ENCODE measurements at regions not wholly inside any gene's neighbourhood (a gene's known extent, or its start where the extent isn't known, plus 50 kb on each side); places are given as distances from the start of the nearest gene placed in this dataset.

DNA sequence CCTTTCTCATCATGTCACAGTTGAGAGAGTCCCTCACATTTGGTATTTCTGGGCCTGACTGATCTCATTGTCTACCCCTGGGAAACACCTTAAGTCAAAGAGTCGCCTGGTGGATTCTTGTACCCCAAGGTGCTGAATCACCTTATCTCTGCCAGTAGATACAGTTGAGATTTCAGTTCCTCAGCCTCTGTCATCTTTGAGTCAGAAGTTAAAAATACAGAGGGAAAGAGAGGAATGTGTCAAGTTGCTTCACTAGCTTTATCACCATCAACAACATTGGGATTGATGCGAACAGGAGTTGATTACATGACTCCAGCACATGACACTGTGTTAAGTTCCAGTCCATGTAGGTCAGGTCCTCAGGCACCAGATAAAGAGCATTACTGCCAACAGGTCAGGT lies 513.0 kb downstream of the NUF2 start:
- Histone ChIP-seq H3K4me3 (ENCODE audit: low read length) (no peak overlapping the region), H3K9me3 (ENCODE audit: low read length) (no peaks in the 10 kb centered on the region), H4K20me1 (ENCODE audit: insufficient read depth) (no peaks in the 10 kb centered on the region), H3K36me3 (ENCODE audit: insufficient read depth, low read length) (no peaks in the 10 kb centered on the region), H3K79me2 (replicated peaks; ENCODE audit: insufficient read depth, low read length) (no peaks in the 10 kb centered on the region), H3K9ac (ENCODE audit: low read length) (no peak overlapping the region), H3K27ac (ENCODE audit: low read length) (no peak overlapping the region), H3K4me2 (ENCODE audit: low read length) (no peak overlapping the region), H3K9me2 (ENCODE audit: insufficient read depth, low read length) (no peaks in the 10 kb centered on the region), H3K27me3 (ENCODE audit: insufficient read depth, low read depth, low read length) (no peaks in the 10 kb centered on the region), H2AFZ (ENCODE audit: low read depth, low read length) (no peak overlapping the region), H3F3A (ENCODE audit: insufficient read depth, low read length, poor library complexity, severe bottlenecking) (no peaks in the 10 kb centered on the region)
- TF ChIP-seq REST (IDR thresholded peaks at IDR 0.05; ENCODE audit: borderline replicate concordance), result no peak
- no peak for TF ChIP-seq MXI1 (conservative IDR thresholded peaks at IDR 0.05; ENCODE audit: poor library complexity, severe bottlenecking)
- TF ChIP-seq EP300 (conservative IDR thresholded peaks at IDR 0.05; ENCODE audit: poor library complexity, severe bottlenecking), result no peak
- TF ChIP-seq POLR2AphosphoS5 (IDR thresholded peaks at IDR 0.05), result no peak
- no peak for TF ChIP-seq RAD21 (conservative IDR thresholded peaks at IDR 0.05)
- no peak for TF ChIP-seq TAF1 (IDR thresholded peaks at IDR 0.05; ENCODE audit: low read depth)
- TF ChIP-seq SMC3 (conservative IDR thresholded peaks at IDR 0.05; ENCODE audit: poor library complexity), result no peak
- TF ChIP-seq EZH2 (IDR thresholded peaks at IDR 0.05; ENCODE audit: borderline replicate concordance, insufficient read depth, low read length, poor library complexity, severe bottlenecking), result no peak

GRCh38 chr1:163836481-163836880 lies 514.7 kb downstream of the NUF2 start:
- no peaks in the 10 kb centered on the region for H3K36me3 ChIP-seq (ENCODE audit: insufficient read depth, low read length)
- no peaks in the 10 kb centered on the region for H3K9me3 ChIP-seq (ENCODE audit: low read length)
- H3K27ac ChIP-seq (ENCODE audit: low read length), result no peak overlapping the region
- H3K4me3 ChIP-seq (ENCODE audit: low read length), result no peak overlapping the region
- H3K79me2 ChIP-seq (replicated peaks; ENCODE audit: insufficient read depth, low read length), result no peaks in the 10 kb centered on the region
- no peaks in the 10 kb centered on the region for H3K27me3 ChIP-seq (ENCODE audit: insufficient read depth, low read depth, low read length)
- no peaks in the 10 kb centered on the region for H3F3A ChIP-seq (ENCODE audit: insufficient read depth, low read length, poor library complexity, severe bottlenecking)
- no peaks in the 10 kb centered on the region for H4K20me1 ChIP-seq (ENCODE audit: insufficient read depth)
- H3K4me2 ChIP-seq (ENCODE audit: low read length), result no peak overlapping the region
- no peak overlapping the region for H2AFZ ChIP-seq (ENCODE audit: low read depth, low read length)
- TF ChIP-seq CTCF (IDR thresholded peaks at IDR 0.05; ENCODE audit: poor library complexity, severe bottlenecking), result no peak
- H3K9ac ChIP-seq (ENCODE audit: low read length), result no peak overlapping the region
- no peaks in the 10 kb centered on the region for H3K9me2 ChIP-seq (ENCODE audit: insufficient read depth, low read length)

- Histone ChIP-seq H3K9me3 (ENCODE audit: low read length) (no peaks in the 10 kb centered on the region), H2AFZ (ENCODE audit: low read depth, low read length) (no peak overlapping the region), H3K79me2 (replicated peaks; ENCODE audit: insufficient read depth, low read length) (no peaks in the 10 kb centered on the region), H3K27me3 (ENCODE audit: insufficient read depth, low read depth, low read length) (no peaks in the 10 kb centered on the region), H3K36me3 (ENCODE audit: insufficient read depth, low read length) (no peaks in the 10 kb centered on the region), H3K9ac (ENCODE audit: low read length) (no peak overlapping the region), H3K27ac (ENCODE audit: low read length) (no peak overlapping the region), H3K9me2 (ENCODE audit: insufficient read depth, low read length) (no peaks in the 10 kb centered on the region), H3K4me2 (ENCODE audit: low read length) (no peak overlapping the region), H4K20me1 (ENCODE audit: insufficient read depth) (no peaks in the 10 kb centered on the region), H3K4me3 (ENCODE audit: low read length) (no peak overlapping the region), H3F3A (ENCODE audit: insufficient read depth, low read length, poor library complexity, severe bottlenecking) (no peaks in the 10 kb centered on the region)
- TF ChIP-seq SMC3 (conservative IDR thresholded peaks at IDR 0.05; ENCODE audit: poor library complexity) (no peak), EP300 (conservative IDR thresholded peaks at IDR 0.05; ENCODE audit: poor library complexity, severe bottlenecking) (no peak), RAD21 (conservative IDR thresholded peaks at IDR 0.05) (no peak), POLR2AphosphoS5 (IDR thresholded peaks at IDR 0.05) (no peak), CTCF (IDR thresholded peaks at IDR 0.05; ENCODE audit: poor library complexity, severe bottlenecking) (no peak), MXI1 (conservative IDR thresholded peaks at IDR 0.05; ENCODE audit: poor library complexity, severe bottlenecking) (no peak), TAF1 (IDR thresholded peaks at IDR 0.05; ENCODE audit: low read depth) (no peak), REST (IDR thresholded peaks at IDR 0.05; ENCODE audit: borderline replicate concordance) (no peak), EZH2 (IDR thresholded peaks at IDR 0.05; ENCODE audit: borderline replicate concordance, insufficient read depth, low read length, poor library complexity, severe bottlenecking) (no peak)
These were observed 515.5 kb downstream of the NUF2 start for GRCh38 chr1:163837206-163837605.

Measured in neural cell (in vitro differentiated cells).